ENCODE measurements at regions not wholly inside any gene's neighbourhood (a gene's known extent, or its start where the extent isn't known, plus 50 kb on each side); places are given as distances from the start of the nearest gene placed in this dataset.
A peak's percentile ranks its signal among the peaks of the same experiment; 100 is the strongest.

- peak overlapping the region; percentile 28 for H2AFZ ChIP-seq
- peak; percentile 68 for DNase-seq (ENCODE audit: low spot score)
Observed at GRCh38 chr13:78430166-78430791, 173.1 kb downstream of the POU4F1 start.

DNA sequence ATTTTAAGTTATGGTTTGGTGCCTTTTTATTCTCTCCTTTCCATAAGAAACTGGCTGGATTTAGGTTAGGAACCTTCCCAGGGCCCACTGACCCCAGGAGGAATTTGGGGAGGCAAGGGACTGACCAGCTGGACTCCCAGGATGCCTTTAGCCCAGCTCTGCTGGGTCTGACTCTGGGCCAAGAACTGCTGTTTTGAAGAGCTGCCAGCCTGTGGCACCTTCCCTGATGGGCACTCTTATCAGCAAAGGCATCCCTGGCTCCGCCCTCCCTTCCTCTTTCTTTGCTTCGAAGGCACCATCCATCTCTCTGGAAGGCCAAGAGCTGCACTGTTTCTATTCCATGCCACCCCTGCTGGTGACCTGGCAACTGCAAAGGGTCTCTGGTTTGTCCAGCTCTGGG, 174.7 kb downstream of the POU4F1 start:
- Mint-ChIP-seq H3K27me3 (ENCODE audit: insufficient read depth, low read depth, poor library complexity) (peaks cover 2% of the 10 kb centered on the region), H3K4me1 (peaks cover 48% of the 10 kb centered on the region), H3K4me3 (no peak overlapping the region), H3K27ac (no peak overlapping the region), H3K9me3 (no peaks in the 10 kb centered on the region; the same call in 2 of the 3 replicates), H3K36me3 (ENCODE audit: low read depth) (no peaks in the 10 kb centered on the region)
- Histone ChIP-seq H3K27me3 (ENCODE audit: insufficient read depth) (no peaks in the 10 kb centered on the region), H3K79me2 (replicated peaks; ENCODE audit: insufficient read depth) (no peaks in the 10 kb centered on the region), H3K4me2 (no peak overlapping the region), H3K4me1 (ENCODE audit: insufficient read depth) (peaks cover 27% of the 10 kb centered on the region), H2AFZ (no peak overlapping the region), H3F3A (replicated peaks; ENCODE audit: low read depth) (no peaks in the 10 kb centered on the region), H3K27ac (ENCODE audit: low read depth) (no peak overlapping the region), H3K4me3 (no peak overlapping the region), H3K9me2 (ENCODE audit: insufficient read depth) (peaks cover 4% of the 10 kb centered on the region; the same call in 1 of the 2 replicates), H4K20me1 (replicated peaks; ENCODE audit: insufficient read depth) (no peaks in the 10 kb centered on the region), H3K36me3 (ENCODE audit: insufficient read depth) (no peaks in the 10 kb centered on the region)
- no peak for ATAC-seq
- no peak for DNase-seq (ENCODE audit: low spot score)
- TF ChIP-seq, protein P1, sequence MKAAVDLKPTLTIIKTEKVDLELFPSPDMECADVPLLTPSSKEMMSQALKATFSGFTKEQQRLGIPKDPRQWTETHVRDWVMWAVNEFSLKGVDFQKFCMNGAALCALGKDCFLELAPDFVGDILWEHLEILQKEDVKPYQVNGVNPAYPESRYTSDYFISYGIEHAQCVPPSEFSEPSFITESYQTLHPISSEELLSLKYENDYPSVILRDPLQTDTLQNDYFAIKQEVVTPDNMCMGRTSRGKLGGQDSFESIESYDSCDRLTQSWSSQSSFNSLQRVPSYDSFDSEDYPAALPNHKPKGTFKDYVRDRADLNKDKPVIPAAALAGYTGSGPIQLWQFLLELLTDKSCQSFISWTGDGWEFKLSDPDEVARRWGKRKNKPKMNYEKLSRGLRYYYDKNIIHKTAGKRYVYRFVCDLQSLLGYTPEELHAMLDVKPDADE (IDR thresholded peaks at IDR 0.05) = no peak
- no peak for TF ChIP-seq REST (IDR thresholded peaks at IDR 0.05; ENCODE audit: unreplicated experiment)
- no peak for TF ChIP-seq NANOG (IDR thresholded peaks at IDR 0.05; ENCODE audit: borderline replicate concordance)
- no peak for TF ChIP-seq ZNF114 (CRISPR knock-in tag; IDR thresholded peaks at IDR 0.05)

More at GRCh38 chr13:78430166-78430791, 173.1 kb downstream of the POU4F1 start:
- H3K27me3 Mint-ChIP-seq (ENCODE audit: insufficient read depth, low read depth, poor library complexity) = peaks cover 2% of the 10 kb centered on the region
- TF ChIP-seq POLR2AphosphoS5 (IDR thresholded peaks at IDR 0.05; ENCODE audit: low read depth) (peak; percentile 30; the same call in 1 of the 2 replicates), ZNF114 (CRISPR knock-in tag; IDR thresholded peaks at IDR 0.05) (0 out of 2 replicates have a peak, but pooled peaks have one; percentile 36), ZNF331 (CRISPR knock-in tag; IDR thresholded peaks at IDR 0.05; ENCODE audit: low read depth) (no peak), EZH2 (IDR thresholded peaks at IDR 0.05; ENCODE audit: low read depth, unreplicated experiment) (no peak), STAT1 (IDR thresholded peaks at IDR 0.05; ENCODE audit: unreplicated experiment) (no peak), REST (IDR thresholded peaks at IDR 0.05; ENCODE audit: unreplicated experiment) (no peak), EZH2phosphoT487 (IDR thresholded peaks at IDR 0.05; ENCODE audit: unreplicated experiment) (no peak)
- Histone ChIP-seq H4K20me1 (replicated peaks; ENCODE audit: insufficient read depth) (no peaks in the 10 kb centered on the region), H3K4me2 (peak overlapping the region; percentile 48), H3K9me2 (ENCODE audit: insufficient read depth) (peaks cover 4% of the 10 kb centered on the region; the same call in 1 of the 2 replicates), H3K27me3 (ENCODE audit: insufficient read depth) (no peaks in the 10 kb centered on the region), H3K27ac (ENCODE audit: low read depth) (no peak overlapping the region), H3K79me2 (replicated peaks; ENCODE audit: insufficient read depth) (no peaks in the 10 kb centered on the region), H3F3A (replicated peaks; ENCODE audit: low read depth) (no peaks in the 10 kb centered on the region), H3K4me3 (no peak overlapping the region), H3K4me1 (ENCODE audit: insufficient read depth) (peaks cover 27% of the 10 kb centered on the region), H3K36me3 (ENCODE audit: insufficient read depth) (no peaks in the 10 kb centered on the region)
- H3K4me3 Mint-ChIP-seq = peak overlapping the region; percentile 58
- no peaks in the 10 kb centered on the region for H3K36me3 Mint-ChIP-seq (ENCODE audit: low read depth)
- peak overlapping the region; percentile 90 for H3K27ac Mint-ChIP-seq
- peak; percentile 93 for ATAC-seq
- H3K4me1 Mint-ChIP-seq = peaks cover 48% of the 10 kb centered on the region
- no peaks in the 10 kb centered on the region for H3K9me3 Mint-ChIP-seq

Measured in GM23338 (cell line).